ENCODE measurements at regions not wholly inside any gene's neighbourhood (a gene's known extent, or its start where the extent isn't known, plus 50 kb on each side); places are given as distances from the start of the nearest gene placed in this dataset.

DNA sequence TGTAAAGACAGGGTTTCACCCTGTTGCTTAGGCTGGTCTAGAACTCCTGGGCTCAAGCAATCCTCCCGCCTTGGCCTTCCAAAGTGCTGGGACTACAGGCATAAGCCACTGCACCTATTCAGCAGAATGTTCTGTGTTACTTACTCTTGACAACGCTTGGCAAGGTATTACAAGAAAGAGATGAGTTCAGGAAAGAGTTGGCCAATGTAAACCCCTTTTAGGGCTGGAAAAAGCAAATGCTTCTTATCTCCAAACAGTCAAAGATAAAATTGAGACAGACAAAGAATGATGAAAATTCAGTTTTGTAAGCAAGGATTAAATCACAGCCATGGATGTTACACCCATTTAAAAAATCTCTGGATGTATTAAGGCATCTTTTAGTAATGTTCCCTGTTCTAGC lies 114.0 kb upstream of the PODXL start:
- Mint-ChIP-seq H3K9me3 (ENCODE audit: insufficient read depth) (peaks cover 7% of the 10 kb centered on the region), H3K27me3 (peaks cover 23% of the 10 kb centered on the region), H3K27ac (no peak overlapping the region), H3K4me3 (no peak overlapping the region), H3K4me1 (no peaks in the 10 kb centered on the region)
- Histone ChIP-seq H3K27me3 (replicated peaks in 1 of 4; ENCODE audit: control extremely low read depth in 1 of 4, control insufficient read depth in 3 of 4, insufficient read depth in 4 of 4, low read length in 3 of 4) (peaks cover 0 to 5% (median 2%) of the 10 kb centered on the region in 4 experiments), H3K9me3 (ENCODE audit: control extremely low read depth in 1 of 3, control insufficient read depth in 2 of 3, insufficient read depth in 1 of 3, low read length in 2 of 3) (peaks cover 0 to 17% (median 7%) of the 10 kb centered on the region in 3 donors), H3K4me3 (ENCODE audit: control extremely low read depth in 1 of 5, extremely low read depth in 1 of 5, insufficient read depth in 1 of 5, low read depth in 2 of 5, low read length in 4 of 5) (no peak overlapping the region), H3K27ac (ENCODE audit: low read length in 2 of 2) (no peak overlapping the region), H3K4me1 (ENCODE audit: control insufficient read depth in 2 of 2, insufficient read depth in 2 of 2, low read length in 2 of 2) (no peaks in the 10 kb centered on the region), H2AFZ (ENCODE audit: insufficient read depth, low read depth, low read length, poor library complexity, severe bottlenecking) (no peak overlapping the region), H3K9ac (ENCODE audit: low read length) (no peak overlapping the region), H3K79me2 (ENCODE audit: control insufficient read depth, insufficient read depth, low read length) (no peaks in the 10 kb centered on the region), H4K20me1 (ENCODE audit: control insufficient read depth, insufficient read depth, low read length, poor library complexity, severe bottlenecking) (no peaks in the 10 kb centered on the region), H3K4me2 (replicated peaks; ENCODE audit: low read depth, low read length, poor library complexity, severe bottlenecking) (no peak overlapping the region), H3K36me3 (replicated peaks in 1 of 2; ENCODE audit: control extremely low read depth in 1 of 2, control insufficient read depth in 1 of 2, extremely low read depth in 1 of 2, insufficient read depth in 2 of 2, low read length in 1 of 2) (no peaks in the 10 kb centered on the region)
- ChIA-PET CTCF (no interaction called here), POLR2A (no interaction called here)
- no peak for DNase-seq
- WGBS (ENCODE audit: insufficient coverage) = no CpG with 5 or more reads among the region's 2 CpGs
- no peak for ATAC-seq (ENCODE audit: low read depth)
- intact Hi-C loops (cut with micrococcal nuclease) = no loop called here
- no peak for TF ChIP-seq EZH2 (IDR thresholded peaks at IDR 0.05; ENCODE audit: borderline replicate concordance, insufficient read depth, low read depth, low read length, poor library complexity, severe bottlenecking)
- TF ChIP-seq, protein P1, sequence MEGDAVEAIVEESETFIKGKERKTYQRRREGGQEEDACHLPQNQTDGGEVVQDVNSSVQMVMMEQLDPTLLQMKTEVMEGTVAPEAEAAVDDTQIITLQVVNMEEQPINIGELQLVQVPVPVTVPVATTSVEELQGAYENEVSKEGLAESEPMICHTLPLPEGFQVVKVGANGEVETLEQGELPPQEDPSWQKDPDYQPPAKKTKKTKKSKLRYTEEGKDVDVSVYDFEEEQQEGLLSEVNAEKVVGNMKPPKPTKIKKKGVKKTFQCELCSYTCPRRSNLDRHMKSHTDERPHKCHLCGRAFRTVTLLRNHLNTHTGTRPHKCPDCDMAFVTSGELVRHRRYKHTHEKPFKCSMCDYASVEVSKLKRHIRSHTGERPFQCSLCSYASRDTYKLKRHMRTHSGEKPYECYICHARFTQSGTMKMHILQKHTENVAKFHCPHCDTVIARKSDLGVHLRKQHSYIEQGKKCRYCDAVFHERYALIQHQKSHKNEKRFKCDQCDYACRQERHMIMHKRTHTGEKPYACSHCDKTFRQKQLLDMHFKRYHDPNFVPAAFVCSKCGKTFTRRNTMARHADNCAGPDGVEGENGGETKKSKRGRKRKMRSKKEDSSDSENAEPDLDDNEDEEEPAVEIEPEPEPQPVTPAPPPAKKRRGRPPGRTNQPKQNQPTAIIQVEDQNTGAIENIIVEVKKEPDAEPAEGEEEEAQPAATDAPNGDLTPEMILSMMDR (IDR thresholded peaks at IDR 0.05) = no peak

DNA sequence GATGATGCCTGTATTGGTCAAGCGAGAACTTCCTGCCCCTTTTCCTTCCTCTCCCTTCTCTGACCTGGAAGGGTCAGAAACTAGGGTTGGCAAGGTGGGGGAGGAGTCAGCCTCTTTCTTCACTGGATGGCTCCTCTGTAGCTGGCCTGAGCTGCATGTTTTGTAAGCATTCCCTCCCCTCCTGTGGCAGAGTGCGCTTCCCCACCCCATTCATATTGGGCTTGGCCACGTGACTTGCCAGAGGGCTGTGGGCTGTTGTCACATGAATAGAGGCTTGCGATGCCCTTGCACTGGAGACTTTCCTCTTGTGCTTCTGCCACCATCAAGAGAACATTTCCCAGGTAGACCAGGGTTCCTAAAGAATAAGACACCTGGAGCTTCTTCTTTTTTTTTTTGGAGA lies 111.3 kb upstream of the PODXL start:
- no peaks in the 10 kb centered on the region for H3K4me1 ChIP-seq (ENCODE audit: control insufficient read depth in 2 of 2, insufficient read depth in 2 of 2, low read length in 2 of 2)
- H3K27ac Mint-ChIP-seq = no peak overlapping the region

More for the DNA sequence above, 111.3 kb upstream of the PODXL start:
- ATAC-seq (ENCODE audit: low read depth) = no peak
- CTCF ChIA-PET = interaction anchor here (1.4 to 2.1 kb wide), 2 partner anchors 12 to 13 kb away, joined by 3 to 8 read pairs; no protein-coding TSS in a partner anchor
- H3K4me3 ChIP-seq (ENCODE audit: control extremely low read depth in 1 of 5, extremely low read depth in 1 of 5, insufficient read depth in 1 of 5, low read depth in 2 of 5, low read length in 4 of 5) = no peak overlapping the region
- no peak overlapping the region for H2AFZ ChIP-seq (ENCODE audit: insufficient read depth, low read depth, low read length, poor library complexity, severe bottlenecking)
- intact Hi-C loops (cut with micrococcal nuclease) = no loop called here
- H3K79me2 ChIP-seq (ENCODE audit: control insufficient read depth, insufficient read depth, low read length) = no peaks in the 10 kb centered on the region
- peaks cover 0 to 4% (median 2%) of the 10 kb centered on the region in 4 experiments for H3K27me3 ChIP-seq (replicated peaks in 1 of 4; ENCODE audit: control extremely low read depth in 1 of 4, control insufficient read depth in 3 of 4, insufficient read depth in 4 of 4, low read length in 3 of 4)
- Mint-ChIP-seq H3K9me3 (ENCODE audit: insufficient read depth) (peaks cover 7% of the 10 kb centered on the region), H3K4me1 (no peaks in the 10 kb centered on the region), H3K27me3 (peaks cover 17% of the 10 kb centered on the region), H3K4me3 (no peak overlapping the region)
- TF ChIP-seq EZH2 (IDR thresholded peaks at IDR 0.05; ENCODE audit: borderline replicate concordance, insufficient read depth, low read depth, low read length, poor library complexity, severe bottlenecking) = no peak
- TF ChIP-seq, protein P1 (IDR thresholded peaks at IDR 0.05) = no peak
- no peak overlapping the region for H3K27ac ChIP-seq (ENCODE audit: low read length in 2 of 2)
- DNase-seq = no peak
- no peak overlapping the region for H3K4me2 ChIP-seq (replicated peaks; ENCODE audit: low read depth, low read length, poor library complexity, severe bottlenecking)
- H3K9me3 ChIP-seq (ENCODE audit: control extremely low read depth in 1 of 3, control insufficient read depth in 2 of 3, insufficient read depth in 1 of 3, low read length in 2 of 3) = peaks cover 0 to 17% (median 7%) of the 10 kb centered on the region in 3 donors
- POLR2A ChIA-PET = no interaction called here
- 69% methylated on average over 2 of the region's 4 CpGs for WGBS (ENCODE audit: insufficient coverage)
- H4K20me1 ChIP-seq (ENCODE audit: control insufficient read depth, insufficient read depth, low read length, poor library complexity, severe bottlenecking) = no peaks in the 10 kb centered on the region
- no peaks in the 10 kb centered on the region for H3K36me3 ChIP-seq (replicated peaks in 1 of 2; ENCODE audit: control extremely low read depth in 1 of 2, control insufficient read depth in 1 of 2, extremely low read depth in 1 of 2, insufficient read depth in 2 of 2, low read length in 1 of 2)
- H3K9ac ChIP-seq (ENCODE audit: low read length) = no peak overlapping the region
